WERI-Rb-1 (cell line): ENCODE measurements at regions not wholly inside any gene's neighbourhood (a gene's known extent, or its start where the extent isn't known, plus 50 kb on each side); places are given as distances from the start of the nearest gene placed in this dataset.

ENCODE experiments used
- DNase-seq: peaks from one replicate; pipeline ENCODE4 v3.0.0-alpha.2; 2020
- H3K27ac ChIP-seq: fragments of 250-450 bp; sonication (Bioruptor Pico); 2 replicates; pipeline ENCODE4 v1.5.1; 2020; ENCODE audit warnings: mild to moderate bottlenecking, moderate library complexity
- H3K27me3 ChIP-seq: fragments of 250-450 bp; sonication (Bioruptor Pico); 2 replicates; pipeline ENCODE4 v1.5.1; 2021; ENCODE audit warnings: mild to moderate bottlenecking, low read depth, moderate library complexity; ENCODE audit not compliant: insufficient read depth, severe bottlenecking
- H3K36me3 ChIP-seq: fragments of 250-450 bp; sonication (Bioruptor Pico); 2 replicates; pipeline ENCODE4 v1.5.1; 2020; ENCODE audit warnings: mild to moderate bottlenecking, moderate library complexity
- H3K4me3 ChIP-seq: 2 replicates; pipeline ENCODE4 v1.5.1; 2011; ENCODE audit warnings: low read depth, mild to moderate bottlenecking, control low read depth, low read length
- H3K9me3 ChIP-seq: fragments of 250-450 bp; sonication (Bioruptor Pico); 2 replicates; pipeline ENCODE4 v1.5.1; 2021; ENCODE audit warnings: mild to moderate bottlenecking, moderate library complexity; ENCODE audit not compliant: severe bottlenecking
- TF ChIP-seq, protein P1 (sequence below): IDR thresholded peaks from 2 replicates; pipeline ENCODE4 v1.5.1; 2011; ENCODE audit warnings: low read depth, mild to moderate bottlenecking, control low read depth, inconsistent platforms, low read length

DNA sequence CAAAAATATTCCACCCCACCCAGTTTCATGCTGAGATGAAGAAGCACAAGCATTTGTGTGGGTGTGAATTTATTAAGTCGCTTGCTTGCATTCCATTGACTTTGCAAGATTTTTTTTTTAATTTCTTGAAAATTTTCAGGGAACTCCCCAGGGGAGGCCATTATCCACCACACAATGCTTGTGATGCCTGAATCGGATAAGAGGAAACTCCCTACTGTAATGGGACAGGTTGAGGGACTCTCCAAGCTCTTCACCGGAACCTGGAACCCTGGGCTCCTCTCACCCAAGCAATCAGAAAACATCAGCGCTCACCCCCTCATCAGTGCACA is 153.6 kb upstream of the ZMIZ1 start:
- H3K27me3 ChIP-seq = no peaks in the 10 kb centered on the region
- no peaks in the 10 kb centered on the region for H3K9me3 ChIP-seq
- H3K36me3 ChIP-seq = no peaks in the 10 kb centered on the region
- no peak for DNase-seq
- H3K4me3 ChIP-seq = no peak overlapping the region
- H3K27ac ChIP-seq = no peak overlapping the region
- TF ChIP-seq, protein P1, sequence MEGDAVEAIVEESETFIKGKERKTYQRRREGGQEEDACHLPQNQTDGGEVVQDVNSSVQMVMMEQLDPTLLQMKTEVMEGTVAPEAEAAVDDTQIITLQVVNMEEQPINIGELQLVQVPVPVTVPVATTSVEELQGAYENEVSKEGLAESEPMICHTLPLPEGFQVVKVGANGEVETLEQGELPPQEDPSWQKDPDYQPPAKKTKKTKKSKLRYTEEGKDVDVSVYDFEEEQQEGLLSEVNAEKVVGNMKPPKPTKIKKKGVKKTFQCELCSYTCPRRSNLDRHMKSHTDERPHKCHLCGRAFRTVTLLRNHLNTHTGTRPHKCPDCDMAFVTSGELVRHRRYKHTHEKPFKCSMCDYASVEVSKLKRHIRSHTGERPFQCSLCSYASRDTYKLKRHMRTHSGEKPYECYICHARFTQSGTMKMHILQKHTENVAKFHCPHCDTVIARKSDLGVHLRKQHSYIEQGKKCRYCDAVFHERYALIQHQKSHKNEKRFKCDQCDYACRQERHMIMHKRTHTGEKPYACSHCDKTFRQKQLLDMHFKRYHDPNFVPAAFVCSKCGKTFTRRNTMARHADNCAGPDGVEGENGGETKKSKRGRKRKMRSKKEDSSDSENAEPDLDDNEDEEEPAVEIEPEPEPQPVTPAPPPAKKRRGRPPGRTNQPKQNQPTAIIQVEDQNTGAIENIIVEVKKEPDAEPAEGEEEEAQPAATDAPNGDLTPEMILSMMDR = no peak

DNA sequence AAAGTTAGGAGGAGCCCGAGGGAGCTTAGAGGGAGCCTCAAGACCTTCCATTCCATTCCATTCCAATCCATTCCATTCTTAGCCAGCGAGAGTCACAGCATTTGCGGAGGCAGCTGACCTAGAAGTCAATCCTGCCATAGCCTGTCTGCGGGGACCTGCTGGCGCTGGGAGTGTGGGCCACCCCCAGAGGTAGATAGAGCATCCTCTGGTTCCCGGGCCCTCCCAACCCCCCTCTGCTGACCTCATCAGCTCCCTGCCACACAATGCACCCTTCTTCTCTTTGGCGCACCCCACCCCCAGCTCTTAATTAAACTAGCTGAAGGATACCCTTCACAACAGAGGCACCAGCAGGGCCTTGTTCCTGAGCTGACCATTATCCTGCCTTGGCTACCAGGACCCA is 152.5 kb upstream of the ZMIZ1 start:
- Histone ChIP-seq H3K4me3 (no peak overlapping the region), H3K36me3 (no peaks in the 10 kb centered on the region), H3K9me3 (no peaks in the 10 kb centered on the region), H3K27ac (no peak overlapping the region), H3K27me3 (no peaks in the 10 kb centered on the region)
- TF ChIP-seq, protein P1 = no peak
- DNase-seq = no peak

DNA sequence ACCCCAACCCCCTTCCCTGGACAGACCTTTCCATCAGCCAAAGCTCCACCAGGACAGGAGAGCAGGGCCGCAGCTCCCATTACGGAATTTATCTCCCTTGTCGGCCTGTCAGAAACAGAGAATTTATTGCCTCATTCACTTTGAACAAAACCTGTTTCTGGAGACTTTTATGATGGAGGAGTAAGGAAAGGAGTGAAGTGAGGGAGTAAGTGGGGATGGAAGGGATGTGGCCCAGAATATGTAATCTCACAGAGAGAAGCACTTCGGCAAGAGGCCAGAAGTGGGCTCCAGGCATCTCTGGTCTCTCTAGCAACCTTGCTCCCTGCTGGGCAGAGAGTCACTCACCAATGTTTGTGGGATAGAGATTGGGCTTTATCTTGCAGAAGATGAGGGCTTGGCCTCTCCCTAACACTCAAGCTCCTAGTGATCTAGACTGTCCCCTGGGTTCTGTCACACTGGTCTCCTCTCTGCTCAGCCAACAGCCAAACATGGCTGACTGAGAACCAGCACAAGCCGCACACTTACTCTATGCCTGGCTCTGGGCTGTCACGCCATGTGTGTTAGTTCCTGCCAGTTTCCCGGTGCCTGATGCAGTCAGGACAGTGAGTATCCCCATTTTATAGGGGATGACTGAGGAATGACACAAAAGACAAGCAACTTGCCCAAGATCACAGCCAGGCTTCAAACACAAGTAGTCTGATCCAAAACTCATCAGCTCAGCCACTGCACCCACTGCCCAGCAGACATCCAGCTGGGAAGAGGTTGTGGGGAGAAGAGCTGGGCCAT is 149.4 kb upstream of the ZMIZ1 start:
- no peak for DNase-seq
- H3K27me3 ChIP-seq = no peaks in the 10 kb centered on the region
- H3K9me3 ChIP-seq = no peaks in the 10 kb centered on the region
- no peak overlapping the region for H3K4me3 ChIP-seq
- H3K36me3 ChIP-seq = no peaks in the 10 kb centered on the region
- TF ChIP-seq, protein P1 = no peak
- no peak overlapping the region for H3K27ac ChIP-seq

DNA sequence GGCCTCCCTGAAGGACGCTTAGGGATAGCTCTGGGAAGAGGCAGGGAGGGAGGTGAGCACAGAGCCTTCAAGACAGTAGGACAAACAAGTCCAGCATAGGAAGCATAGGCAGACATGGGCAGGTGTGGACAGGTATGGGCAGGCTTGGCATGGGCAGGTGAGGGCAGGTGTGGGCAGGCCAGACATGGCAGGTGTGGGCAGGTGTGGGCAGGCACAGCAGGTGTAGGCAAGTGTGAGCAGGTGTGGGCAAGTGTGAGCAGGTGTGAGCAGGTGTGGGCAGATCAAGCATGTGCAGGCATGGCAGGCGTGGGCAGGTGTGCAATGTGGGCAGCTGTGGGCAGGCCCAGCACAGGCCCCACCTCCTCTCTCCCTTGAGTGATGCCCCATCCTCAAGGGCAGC is 148.8 kb upstream of the ZMIZ1 start:
- Histone ChIP-seq H3K9me3 (no peaks in the 10 kb centered on the region), H3K36me3 (no peaks in the 10 kb centered on the region), H3K27ac (no peak overlapping the region), H3K4me3 (no peak overlapping the region), H3K27me3 (no peaks in the 10 kb centered on the region)
- DNase-seq = no peak
- TF ChIP-seq, protein P1 = no peak

DNA sequence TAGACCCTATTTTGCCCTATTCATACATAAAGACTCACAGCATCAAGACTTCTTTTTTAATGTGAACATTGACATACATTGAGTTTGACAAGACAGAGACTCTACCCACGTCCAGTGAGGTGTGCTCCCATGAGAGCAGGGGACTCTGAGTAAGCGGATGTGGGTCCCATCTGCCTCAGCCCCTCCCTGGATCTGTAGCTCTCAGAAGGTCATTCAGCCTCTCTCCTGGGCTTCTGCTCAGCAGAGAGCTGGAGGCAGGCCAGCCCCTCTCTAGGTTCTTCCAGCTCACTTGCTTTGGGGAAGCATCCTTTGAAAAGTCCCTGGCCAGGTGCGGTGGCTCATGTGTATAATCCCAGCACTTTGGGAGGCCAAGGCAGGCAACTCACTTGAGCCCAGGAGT is 146.9 kb upstream of the ZMIZ1 start:
- H3K27ac ChIP-seq = no peak overlapping the region
- H3K4me3 ChIP-seq = no peak overlapping the region
- no peak for DNase-seq
- H3K27me3 ChIP-seq = no peaks in the 10 kb centered on the region
- H3K36me3 ChIP-seq = no peaks in the 10 kb centered on the region
- TF ChIP-seq, protein P1 = no peak
- no peaks in the 10 kb centered on the region for H3K9me3 ChIP-seq

DNA sequence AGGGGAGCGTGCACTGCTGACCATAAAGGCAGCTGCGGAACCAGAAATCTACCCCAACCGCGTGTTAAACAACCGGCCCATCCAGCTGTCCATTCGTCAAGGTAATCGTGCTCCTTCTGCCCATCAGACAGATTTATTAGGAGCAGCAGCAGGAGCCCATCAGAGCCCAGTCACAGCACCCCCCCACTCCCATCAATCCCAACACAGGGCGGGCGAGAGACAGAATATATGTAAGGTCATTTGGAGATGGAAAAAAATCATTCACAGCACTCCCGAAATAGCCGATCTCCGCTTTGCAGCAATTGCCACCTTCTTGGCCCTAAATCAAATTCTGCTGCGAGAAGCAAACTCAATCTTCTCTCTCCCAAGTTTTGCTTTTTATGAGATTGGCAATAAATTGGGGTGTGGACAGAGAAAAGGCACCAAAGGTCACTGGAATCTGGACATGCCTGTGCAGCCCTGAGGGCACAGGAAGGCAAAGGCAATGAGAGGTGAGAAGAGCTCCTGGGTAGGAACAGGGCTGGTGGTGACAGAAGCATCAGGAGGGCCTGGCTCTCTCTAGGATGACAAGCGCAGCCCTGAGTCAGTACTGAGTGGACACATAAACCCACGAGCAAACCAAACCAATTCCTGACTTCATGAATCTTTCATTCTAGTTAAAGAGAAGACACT is 145.0 kb upstream of the ZMIZ1 start:
- DNase-seq = no peak
- Histone ChIP-seq H3K27ac (no peak overlapping the region), H3K4me3 (no peak overlapping the region), H3K27me3 (no peaks in the 10 kb centered on the region), H3K36me3 (no peaks in the 10 kb centered on the region), H3K9me3 (no peaks in the 10 kb centered on the region)
- TF ChIP-seq, protein P1 = no peak
